Liver (tissue), 8 donors: ENCODE measurements at regions not wholly inside any gene's neighbourhood (a gene's known extent, or its start where the extent isn't known, plus 50 kb on each side); places are given as distances from the start of the nearest gene placed in this dataset.

ENCODE experiments used
- DNase-seq: peaks from one replicate; pipeline ENCODE4 v3.0.0-alpha.2; 2017; ENCODE audit warnings: low spot score
- H3K27ac ChIP-seq, 2 donors: one replicate each; pipeline ENCODE4 v1.7.0; 2013; ENCODE audit warnings: inconsistent platforms in 2 of 2, low read length in 2 of 2, control low read depth in 1 of 2, low read depth in 1 of 2, mild to moderate bottlenecking in 1 of 2
- H3K27me3 ChIP-seq, 4 donors: one replicate each; pipeline versions ENCODE4 v1.6.1 to v1.7.0; 2013; ENCODE audit warnings: low read length in 3 of 4, inconsistent platforms in 1 of 4, mild to moderate bottlenecking in 1 of 4, moderate library complexity in 1 of 4; ENCODE audit not compliant: control insufficient read depth in 4 of 4, insufficient read depth in 4 of 4
- H3K36me3 ChIP-seq, 4 donors: one replicate each; pipeline versions ENCODE4 v1.6.1 to v1.7.0; 2013; ENCODE audit warnings: low read length in 3 of 4, mild to moderate bottlenecking in 3 of 4, low read depth in 1 of 4, moderate library complexity in 1 of 4; ENCODE audit not compliant: control insufficient read depth in 4 of 4, insufficient read depth in 3 of 4
- H3K4me1 ChIP-seq, 4 donors: one replicate each; pipeline versions ENCODE4 v1.6.1 to v1.7.0; 2013; ENCODE audit warnings: low read length in 3 of 4, mild to moderate bottlenecking in 3 of 4, moderate library complexity in 1 of 4; ENCODE audit not compliant: control insufficient read depth in 4 of 4, insufficient read depth in 4 of 4
- H3K4me3 ChIP-seq, 3 donors: one replicate each; pipeline versions ENCODE4 v1.6.1 to v1.7.0; 2013; ENCODE audit warnings: low read length in 3 of 3, control low read depth in 1 of 3, low read depth in 1 of 3, mild to moderate bottlenecking in 1 of 3
- H3K9ac ChIP-seq, 2 donors: one replicate each; pipeline ENCODE4 v1.7.0; 2013; ENCODE audit warnings: low read length in 2 of 2, mild to moderate bottlenecking in 2 of 2, moderate library complexity in 2 of 2, control low read depth in 1 of 2, low read depth in 1 of 2
- H3K9me3 ChIP-seq, 4 donors: one replicate each; pipeline versions ENCODE4 v1.6.1 to v1.7.0; 2013; ENCODE audit warnings: low read length in 3 of 4; ENCODE audit not compliant: control insufficient read depth in 4 of 4
- ATF3 ChIP-seq: IDR thresholded peaks from 2 replicates; pipeline ENCODE4 v1.6.1; 2016; ENCODE audit warnings: antibody characterized with exemption
- CTCF ChIP-seq: fragments of 150-350 bp; IDR thresholded peaks from 2 replicates; pipeline ENCODE4 v1.5.1; 2017; ENCODE audit warnings: improper control_type of control experiment, low read depth, low read length; ENCODE audit not compliant: missing input control
- EGR1 ChIP-seq, 2 donors: IDR thresholded peaks; 2 replicates each; pipeline ENCODE4 v1.6.1; 2016 to 2018; ENCODE audit warnings: antibody characterized with exemption in 2 of 2, low read depth in 2 of 2
- FOXA1 ChIP-seq: IDR thresholded peaks from 2 replicates; pipeline ENCODE4 v1.6.1; 2016; ENCODE audit warnings: antibody characterized with exemption
- FOXA2 ChIP-seq: IDR thresholded peaks from 2 replicates; pipeline ENCODE4 v1.6.1; 2016; ENCODE audit warnings: antibody characterized with exemption
- GABPA ChIP-seq, 2 donors: IDR thresholded peaks in 1 of 2; conservative IDR thresholded peaks in 1 of 2; 2 replicates each; pipeline ENCODE4 v1.6.1; 2016; ENCODE audit warnings: antibody characterized with exemption in 2 of 2, mild to moderate bottlenecking in 1 of 2, moderate library complexity in 1 of 2
- HNF4A ChIP-seq, 2 donors: conservative IDR thresholded peaks; 2 replicates each; pipeline ENCODE4 v1.6.1; 2016; ENCODE audit warnings: antibody characterized with exemption in 2 of 2, mild to moderate bottlenecking in 2 of 2
- HNF4G ChIP-seq: IDR thresholded peaks from 2 replicates; pipeline ENCODE4 v1.6.1; 2016; ENCODE audit warnings: antibody characterized with exemption
- JUND ChIP-seq, 2 donors: IDR thresholded peaks; 2 replicates each; pipeline ENCODE4 v1.6.1; 2016; ENCODE audit warnings: antibody characterized with exemption in 2 of 2
- MAX ChIP-seq: IDR thresholded peaks from 2 replicates; pipeline ENCODE4 v1.6.1; 2016; ENCODE audit warnings: antibody characterized with exemption
- NR2F2 ChIP-seq: IDR thresholded peaks from 2 replicates; pipeline ENCODE4 v1.6.1; 2016; ENCODE audit warnings: antibody characterized with exemption
- RAD21 ChIP-seq, 2 donors: IDR thresholded peaks; 2 replicates each; pipeline ENCODE4 v1.6.1; 2016; ENCODE audit warnings: antibody characterized with exemption in 2 of 2, mild to moderate bottlenecking in 2 of 2
- REST ChIP-seq: IDR thresholded peaks from 2 replicates; pipeline ENCODE4 v1.6.1; 2016; ENCODE audit warnings: antibody characterized with exemption, mild to moderate bottlenecking
- RXRA ChIP-seq, 2 donors: IDR thresholded peaks; 2 replicates each; pipeline ENCODE4 v1.6.1; 2017 to 2018; ENCODE audit warnings: antibody characterized with exemption in 2 of 2, mild to moderate bottlenecking in 1 of 2
- SP1 ChIP-seq: IDR thresholded peaks from 2 replicates; pipeline ENCODE4 v1.6.1; 2018; ENCODE audit warnings: antibody characterized with exemption, mild to moderate bottlenecking
- TAF1 ChIP-seq: conservative IDR thresholded peaks from 2 replicates; pipeline ENCODE4 v1.6.1; 2016; ENCODE audit warnings: antibody characterized with exemption, mild to moderate bottlenecking
- YY1 ChIP-seq: IDR thresholded peaks from 2 replicates; pipeline ENCODE4 v1.6.1; 2016; ENCODE audit warnings: antibody characterized with exemption, mild to moderate bottlenecking
- ZBTB33 ChIP-seq: IDR thresholded peaks from 2 replicates; pipeline ENCODE4 v1.6.1; 2016; ENCODE audit warnings: antibody characterized with exemption
- WGBS: extraction: QIAGEN DNeasy Blood & Tissue Kit; methylation state at CpG from one replicate; pipeline ENCODE4 v1.1.7; 2013; 5-methylcytosine and 5-hydroxymethylcytosine counted together
- donor health status: healthy.
- donor health status: healthy.
- donor health status: healthy.
- donor health status: healthy.
- donor health status: healthy.

- Histone ChIP-seq H3K36me3 (no peaks in the 10 kb centered on the region), H3K9ac (no peak overlapping the region), H3K27me3 (no peaks in the 10 kb centered on the region), H3K9me3 (no peaks in the 10 kb centered on the region), H3K4me3 (no peak overlapping the region), H3K4me1 (no peaks in the 10 kb centered on the region), H3K27ac (no peak overlapping the region)
- TF ChIP-seq GABPA (IDR thresholded peaks at IDR 0.05 in 1 of 2, conservative IDR thresholded peaks at IDR 0.05 in 1 of 2) (no peak), EGR1 (IDR thresholded peaks at IDR 0.05; ENCODE audit: low read depth in 2 of 2) (no peak), TAF1 (no peak), JUND (IDR thresholded peaks at IDR 0.05) (no peak), RAD21 (IDR thresholded peaks at IDR 0.05) (no peak), REST (no peak), ZBTB33 (no peak), RXRA (IDR thresholded peaks at IDR 0.05) (no peak), YY1 (no peak), FOXA2 (no peak), HNF4A (conservative IDR thresholded peaks at IDR 0.05) (no peak), FOXA1 (no peak), NR2F2 (no peak), SP1 (no peak), ATF3 (no peak), HNF4G (no peak), MAX (no peak), CTCF (no peak)
- DNase-seq: no peak
- 92% methylated on average over 7 of the region's 7 CpGs for whole genome bisulfite sequencing
Measured at GRCh38 chr2:216793386-216793785, 66.5 kb downstream of the TNP1 start.
